WTC11 (cell line): ENCODE measurements at regions not wholly inside any gene's neighbourhood (a gene's known extent, or its start where the extent isn't known, plus 50 kb on each side); places are given as distances from the start of the nearest gene placed in this dataset.

Source experiments
- ATAC-seq: fragments of 200-7000 bp; cut with Tn5 transposase; 2 replicates; pipeline ENCODE4 v1.10.0; 2021; ENCODE audit warnings: mild to moderate bottlenecking, moderate library complexity
- CTCF ChIA-PET: fragments of 300-600 bp; sonication (Branson Sonifier 250); formaldehyde crosslinking; loops from one replicate; lab custom pipeline; 2021; ENCODE audit warnings: antibody characterized with exemption; lab: Charles Lee
- POLR2A ChIA-PET: fragments of 350-600 bp; sonication (Branson Sonifier 250); formaldehyde crosslinking; loops from one replicate; lab custom pipeline; 2021; ENCODE audit warnings: antibody characterized with exemption; lab: Charles Lee
- DNase-seq: peaks from one replicate; pipeline ENCODE4 v3.0.0; 2021; ENCODE audit warnings: low spot score
- H3K27ac Mint-ChIP-seq: 2 replicates; pipeline ENCODE4 v1.8.0; 2021; ENCODE audit warnings: mixed read lengths
- H3K27me3 Mint-ChIP-seq: 2 replicates; pipeline ENCODE4 v1.8.0; 2021; ENCODE audit warnings: low read depth, mild to moderate bottlenecking, moderate library complexity, mixed read lengths
- H3K36me3 Mint-ChIP-seq: 2 replicates; pipeline ENCODE4 v1.8.0; 2021; ENCODE audit warnings: mixed read lengths
- H3K4me1 Mint-ChIP-seq: 2 replicates; pipeline ENCODE4 v1.8.0; 2022; ENCODE audit warnings: mixed read lengths
- H3K4me3 Mint-ChIP-seq: 2 replicates; pipeline ENCODE4 v1.8.0; 2021; ENCODE audit warnings: mild to moderate bottlenecking, moderate library complexity, mixed read lengths
- H3K9me3 Mint-ChIP-seq: 2 replicates; pipeline ENCODE4 v1.8.0; 2021; ENCODE audit warnings: mixed read lengths
- CBFB ChIP-seq: sonication (generic); formaldehyde crosslinking; IDR thresholded peaks from 2 replicates; pipeline ENCODE4 v1.8.1; 2022; ENCODE audit warnings: mild to moderate bottlenecking, low read depth, missing genetic modification reagents
- EMX1 ChIP-seq: fragments of 250-450 bp; sonication (Bioruptor Pico); IDR thresholded peaks from 2 replicates; pipeline ENCODE4 v1.8.0; 2021; ENCODE audit warnings: mild to moderate bottlenecking
- GTF2I ChIP-seq: fragments of 250-450 bp; sonication (Bioruptor Pico); conservative IDR thresholded peaks from 2 replicates; pipeline ENCODE4 v1.4.0; 2021; ENCODE audit warnings: mild to moderate bottlenecking
- KAT7 ChIP-seq: sonication (generic); formaldehyde crosslinking; IDR thresholded peaks from 2 replicates; pipeline ENCODE4 v1.8.1; 2023; ENCODE audit warnings: missing genetic modification reagents, mild to moderate bottlenecking, borderline replicate concordance
- MLX ChIP-seq: sonication (generic); formaldehyde crosslinking; IDR thresholded peaks from 2 replicates; pipeline ENCODE4 v1.8.1; 2023; ENCODE audit warnings: mild to moderate bottlenecking, missing genetic modification reagents, moderate library complexity
- MYBL2 ChIP-seq: sonication (generic); formaldehyde crosslinking; IDR thresholded peaks from 2 replicates; pipeline ENCODE4 v1.8.1; 2023; ENCODE audit warnings: mild to moderate bottlenecking, moderate library complexity, missing genetic modification reagents
- NFE2L1 ChIP-seq: sonication (generic); formaldehyde crosslinking; IDR thresholded peaks from 2 replicates; pipeline ENCODE4 v1.8.1; 2023; ENCODE audit warnings: missing genetic modification reagents
- NR1H2 ChIP-seq: sonication (generic); formaldehyde crosslinking; IDR thresholded peaks from 2 replicates; pipeline ENCODE4 v1.9.0; 2021; ENCODE audit warnings: mild to moderate bottlenecking, moderate library complexity, missing genetic modification reagents
- SMAD3 ChIP-seq: sonication (generic); formaldehyde crosslinking; IDR thresholded peaks from 2 replicates; pipeline ENCODE4 v1.8.0; 2022; ENCODE audit warnings: missing genetic modification reagents, mild to moderate bottlenecking, borderline replicate concordance
- SMAD4 ChIP-seq: sonication (generic); formaldehyde crosslinking; IDR thresholded peaks from 2 replicates; pipeline ENCODE4 v1.8.0; 2022; ENCODE audit warnings: mild to moderate bottlenecking, missing genetic modification reagents
- SOX15 ChIP-seq: fragments of 250-450 bp; sonication (Bioruptor Pico); IDR thresholded peaks from 2 replicates; pipeline ENCODE4 v1.9.0; 2021; ENCODE audit warnings: mild to moderate bottlenecking
- SP1 ChIP-seq: sonication (generic); formaldehyde crosslinking; conservative IDR thresholded peaks from 2 replicates; pipeline ENCODE4 v1.8.1; 2022; ENCODE audit warnings: missing genetic modification reagents
- STAT6 ChIP-seq: sonication (generic); formaldehyde crosslinking; conservative IDR thresholded peaks from 2 replicates; pipeline ENCODE4 v1.8.1; 2023; ENCODE audit warnings: mild to moderate bottlenecking, low read depth, missing genetic modification reagents, moderate library complexity
- ZNF232 ChIP-seq: sonication (generic); formaldehyde crosslinking; IDR thresholded peaks from 2 replicates; pipeline ENCODE4 v1.8.0; 2022; ENCODE audit warnings: mild to moderate bottlenecking, missing genetic modification reagents
- TF ChIP-seq, protein P1 (sequence below): sonication (generic); formaldehyde crosslinking; IDR thresholded peaks from 2 replicates; pipeline ENCODE4 v1.8.0; 2022; ENCODE audit warnings: missing genetic modification reagents
- TF ChIP-seq, protein P2 (sequence below): sonication (generic); formaldehyde crosslinking; conservative IDR thresholded peaks from 2 replicates; pipeline ENCODE4 v1.8.1; 2022; ENCODE audit warnings: mild to moderate bottlenecking, missing genetic modification reagents
- TF ChIP-seq, protein P3 (sequence below): fragments of 250-450 bp; sonication (Bioruptor Pico); IDR thresholded peaks from 2 replicates; pipeline ENCODE4 v2.1.2; 2022; ENCODE audit warnings: mild to moderate bottlenecking, moderate library complexity
- TF ChIP-seq, protein P4 (sequence below): sonication (generic); formaldehyde crosslinking; IDR thresholded peaks from 2 replicates; pipeline ENCODE4 v1.8.1; 2022; ENCODE audit warnings: mild to moderate bottlenecking, moderate library complexity, missing genetic modification reagents
- TF ChIP-seq, protein P5 (sequence below): sonication (generic); formaldehyde crosslinking; IDR thresholded peaks from 2 replicates; pipeline ENCODE4 v1.8.1; 2023; ENCODE audit warnings: mild to moderate bottlenecking, missing genetic modification reagents, moderate library complexity

- Mint-ChIP-seq H3K9me3 (0 out of 2 replicates have a peak, but pooled peaks cover 8% of the 10 kb centered on the region), H3K4me3 (0 out of 2 replicates have a peak overlapping the region, but pooled peaks have one; percentile 25), H3K27ac (no peak overlapping the region), H3K4me1 (peaks cover 61% of the 10 kb centered on the region), H3K27me3 (no peaks in the 10 kb centered on the region), H3K36me3 (peaks cover 3% of the 10 kb centered on the region; the same call in 1 of the 2 replicates)
- ChIA-PET CTCF (no interaction called here), POLR2A (no interaction called here)
- peak; percentile 74 for ATAC-seq
- TF ChIP-seq SP1 (CRISPR knock-in tag) (0 out of 2 replicates have a peak, but pooled peaks have one; percentile 16), CBFB (no peak)
- no peak for DNase-seq
Observed at GRCh38 chr2:221677688-221678087, 105.6 kb upstream of the EPHA4 start.

DNA sequence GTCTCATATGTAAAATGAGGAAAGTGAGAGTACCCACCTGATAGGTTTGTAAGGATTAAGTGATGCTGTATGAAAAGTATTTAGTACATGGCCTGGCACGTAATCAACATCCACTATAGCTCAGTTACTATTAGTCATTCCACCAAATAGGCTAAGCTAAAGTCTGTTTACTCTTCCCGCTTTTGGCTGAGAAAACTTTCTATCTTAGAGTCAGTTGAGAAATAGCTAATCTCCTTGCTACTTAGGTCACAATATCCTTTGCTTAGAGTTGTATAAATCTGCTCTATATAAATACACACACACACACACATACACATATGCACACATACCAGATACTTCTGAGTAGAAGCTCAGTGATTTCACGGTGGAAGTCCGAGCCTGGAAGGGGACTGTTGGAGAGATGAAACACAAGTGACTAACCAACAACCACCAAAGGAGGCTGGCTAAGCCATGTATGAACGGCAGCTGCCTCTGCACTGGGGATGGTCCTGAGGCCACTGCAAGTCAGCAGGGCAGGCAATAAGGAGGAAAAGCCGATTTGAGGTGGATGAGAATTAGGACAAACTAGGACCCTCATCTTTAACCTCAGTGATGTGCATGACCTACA is 104.6 kb upstream of the EPHA4 start:
- H3K36me3 Mint-ChIP-seq, result no peaks in the 10 kb centered on the region
- ChIA-PET POLR2A (interaction anchor here (0.6 kb wide), 1 partner anchor 652 kb away, joined by 5 read pairs; no protein-coding TSS in a partner anchor), CTCF (interaction anchor here (0.6 kb wide), 1 partner anchor 1442 kb away, joined by 4 read pairs; no protein-coding TSS in a partner anchor)
- no peak overlapping the region for H3K4me3 Mint-ChIP-seq
- H3K9me3 Mint-ChIP-seq, result 0 out of 2 replicates have a peak, but pooled peaks cover 4% of the 10 kb centered on the region
- H3K4me1 Mint-ChIP-seq, result peaks cover 61% of the 10 kb centered on the region
- DNase-seq, result no peak
- H3K27me3 Mint-ChIP-seq, result no peaks in the 10 kb centered on the region
- TF ChIP-seq SMAD4 (CRISPR knock-in tag), result no peak
- TF ChIP-seq, protein P1, sequence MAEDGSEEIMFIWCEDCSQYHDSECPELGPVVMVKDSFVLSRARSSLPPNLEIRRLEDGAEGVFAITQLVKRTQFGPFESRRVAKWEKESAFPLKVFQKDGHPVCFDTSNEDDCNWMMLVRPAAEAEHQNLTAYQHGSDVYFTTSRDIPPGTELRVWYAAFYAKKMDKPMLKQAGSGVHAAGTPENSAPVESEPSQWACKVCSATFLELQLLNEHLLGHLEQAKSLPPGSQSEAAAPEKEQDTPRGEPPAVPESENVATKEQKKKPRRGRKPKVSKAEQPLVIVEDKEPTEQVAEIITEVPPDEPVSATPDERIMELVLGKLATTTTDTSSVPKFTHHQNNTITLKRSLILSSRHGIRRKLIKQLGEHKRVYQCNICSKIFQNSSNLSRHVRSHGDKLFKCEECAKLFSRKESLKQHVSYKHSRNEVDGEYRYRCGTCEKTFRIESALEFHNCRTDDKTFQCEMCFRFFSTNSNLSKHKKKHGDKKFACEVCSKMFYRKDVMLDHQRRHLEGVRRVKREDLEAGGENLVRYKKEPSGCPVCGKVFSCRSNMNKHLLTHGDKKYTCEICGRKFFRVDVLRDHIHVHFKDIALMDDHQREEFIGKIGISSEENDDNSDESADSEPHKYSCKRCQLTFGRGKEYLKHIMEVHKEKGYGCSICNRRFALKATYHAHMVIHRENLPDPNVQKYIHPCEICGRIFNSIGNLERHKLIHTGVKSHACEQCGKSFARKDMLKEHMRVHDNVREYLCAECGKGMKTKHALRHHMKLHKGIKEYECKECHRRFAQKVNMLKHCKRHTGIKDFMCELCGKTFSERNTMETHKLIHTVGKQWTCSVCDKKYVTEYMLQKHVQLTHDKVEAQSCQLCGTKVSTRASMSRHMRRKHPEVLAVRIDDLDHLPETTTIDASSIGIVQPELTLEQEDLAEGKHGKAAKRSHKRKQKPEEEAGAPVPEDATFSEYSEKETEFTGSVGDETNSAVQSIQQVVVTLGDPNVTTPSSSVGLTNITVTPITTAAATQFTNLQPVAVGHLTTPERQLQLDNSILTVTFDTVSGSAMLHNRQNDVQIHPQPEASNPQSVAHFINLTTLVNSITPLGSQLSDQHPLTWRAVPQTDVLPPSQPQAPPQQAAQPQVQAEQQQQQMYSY, result no peak
- no peak for TF ChIP-seq MLX
- TF ChIP-seq MYBL2 (CRISPR knock-in tag), result no peak
- TF ChIP-seq EMX1 (CRISPR knock-in tag), result no peak
- TF ChIP-seq ZNF232 (CRISPR knock-in tag), result no peak
- no peak for ATAC-seq
- no peak overlapping the region for H3K27ac Mint-ChIP-seq

DNA sequence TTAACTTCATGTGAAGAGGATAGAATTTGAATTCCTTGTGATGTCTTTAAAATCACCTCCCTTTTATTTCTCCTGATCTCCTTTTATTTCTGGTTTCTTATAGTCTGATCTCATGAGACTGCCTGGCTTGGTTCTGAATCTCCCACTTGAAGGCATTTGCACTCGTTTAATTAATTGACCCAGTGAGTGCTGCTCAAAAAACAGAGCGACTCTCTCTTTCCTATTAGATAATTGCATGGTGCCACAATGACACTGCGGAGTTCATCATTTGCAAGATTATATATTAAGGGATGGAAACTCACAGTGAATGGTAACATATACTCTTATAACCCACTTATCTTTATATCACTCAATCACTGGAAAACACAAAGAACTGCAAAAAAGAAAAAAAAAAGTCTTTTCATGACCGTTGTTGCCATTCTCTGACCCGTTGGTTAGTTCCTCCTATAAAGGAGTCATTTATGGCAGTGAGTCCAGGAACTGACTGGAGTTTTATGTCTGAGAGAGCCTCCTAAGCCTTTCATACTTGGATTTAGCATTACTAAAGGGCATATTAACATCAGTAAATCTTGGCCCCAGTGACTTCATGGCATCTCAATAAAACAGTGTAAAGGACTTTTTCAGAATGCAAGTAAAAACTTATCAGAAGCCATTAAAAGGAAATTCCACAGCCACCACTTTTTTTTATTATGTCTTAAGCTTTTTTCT is 103.3 kb upstream of the EPHA4 start:
- no peak for ATAC-seq
- H3K27me3 Mint-ChIP-seq, result no peaks in the 10 kb centered on the region; the same call in 1 of the 2 replicates
- H3K36me3 Mint-ChIP-seq, result no peaks in the 10 kb centered on the region

More for the DNA sequence above, 103.3 kb upstream of the EPHA4 start:
- no peak overlapping the region for H3K27ac Mint-ChIP-seq
- TF ChIP-seq NFE2L1 (CRISPR knock-in tag) (no peak), STAT6 (no peak), MLX (no peak), SMAD3 (CRISPR knock-in tag) (no peak), NR1H2 (no peak), GTF2I (CRISPR knock-in tag) (no peak), KAT7 (no peak), SOX15 (CRISPR knock-in tag) (no peak)
- TF ChIP-seq, protein P2, sequence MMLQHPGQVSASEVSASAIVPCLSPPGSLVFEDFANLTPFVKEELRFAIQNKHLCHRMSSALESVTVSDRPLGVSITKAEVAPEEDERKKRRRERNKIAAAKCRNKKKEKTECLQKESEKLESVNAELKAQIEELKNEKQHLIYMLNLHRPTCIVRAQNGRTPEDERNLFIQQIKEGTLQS (CRISPR knock-in tag), result no peak
- TF ChIP-seq, protein P3, sequence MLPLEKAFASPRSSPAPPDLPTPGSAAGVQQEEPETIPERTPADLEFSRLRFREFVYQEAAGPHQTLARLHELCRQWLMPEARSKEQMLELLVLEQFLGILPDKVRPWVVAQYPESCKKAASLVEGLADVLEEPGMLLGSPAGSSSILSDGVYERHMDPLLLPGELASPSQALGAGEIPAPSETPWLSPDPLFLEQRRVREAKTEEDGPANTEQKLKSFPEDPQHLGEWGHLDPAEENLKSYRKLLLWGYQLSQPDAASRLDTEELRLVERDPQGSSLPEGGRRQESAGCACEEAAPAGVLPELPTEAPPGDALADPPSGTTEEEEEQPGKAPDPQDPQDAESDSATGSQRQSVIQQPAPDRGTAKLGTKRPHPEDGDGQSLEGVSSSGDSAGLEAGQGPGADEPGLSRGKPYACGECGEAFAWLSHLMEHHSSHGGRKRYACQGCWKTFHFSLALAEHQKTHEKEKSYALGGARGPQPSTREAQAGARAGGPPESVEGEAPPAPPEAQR, result no peak
- TF ChIP-seq, protein P4, sequence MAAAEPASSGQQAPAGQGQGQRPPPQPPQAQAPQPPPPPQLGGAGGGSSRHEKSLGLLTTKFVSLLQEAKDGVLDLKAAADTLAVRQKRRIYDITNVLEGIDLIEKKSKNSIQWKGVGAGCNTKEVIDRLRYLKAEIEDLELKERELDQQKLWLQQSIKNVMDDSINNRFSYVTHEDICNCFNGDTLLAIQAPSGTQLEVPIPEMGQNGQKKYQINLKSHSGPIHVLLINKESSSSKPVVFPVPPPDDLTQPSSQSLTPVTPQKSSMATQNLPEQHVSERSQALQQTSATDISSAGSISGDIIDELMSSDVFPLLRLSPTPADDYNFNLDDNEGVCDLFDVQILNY (CRISPR knock-in tag), result no peak
- TF ChIP-seq, protein P5, sequence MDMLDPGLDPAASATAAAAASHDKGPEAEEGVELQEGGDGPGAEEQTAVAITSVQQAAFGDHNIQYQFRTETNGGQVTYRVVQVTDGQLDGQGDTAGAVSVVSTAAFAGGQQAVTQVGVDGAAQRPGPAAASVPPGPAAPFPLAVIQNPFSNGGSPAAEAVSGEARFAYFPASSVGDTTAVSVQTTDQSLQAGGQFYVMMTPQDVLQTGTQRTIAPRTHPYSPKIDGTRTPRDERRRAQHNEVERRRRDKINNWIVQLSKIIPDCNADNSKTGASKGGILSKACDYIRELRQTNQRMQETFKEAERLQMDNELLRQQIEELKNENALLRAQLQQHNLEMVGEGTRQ (CRISPR knock-in tag), result no peak
- TF ChIP-seq, all 79 proteins: peak for 0
- Mint-ChIP-seq H3K4me1 (peaks cover 52% of the 10 kb centered on the region), H3K4me3 (no peak overlapping the region), H3K9me3 (0 out of 2 replicates have a peak, but pooled peaks cover 4% of the 10 kb centered on the region)
- ChIA-PET CTCF (no interaction called here), POLR2A (no interaction called here)
- no peak for DNase-seq
